ENCODE measurements at regions not wholly inside any gene's neighbourhood (a gene's known extent, or its start where the extent isn't known, plus 50 kb on each side); places are given as distances from the start of the nearest gene placed in this dataset.

DNA sequence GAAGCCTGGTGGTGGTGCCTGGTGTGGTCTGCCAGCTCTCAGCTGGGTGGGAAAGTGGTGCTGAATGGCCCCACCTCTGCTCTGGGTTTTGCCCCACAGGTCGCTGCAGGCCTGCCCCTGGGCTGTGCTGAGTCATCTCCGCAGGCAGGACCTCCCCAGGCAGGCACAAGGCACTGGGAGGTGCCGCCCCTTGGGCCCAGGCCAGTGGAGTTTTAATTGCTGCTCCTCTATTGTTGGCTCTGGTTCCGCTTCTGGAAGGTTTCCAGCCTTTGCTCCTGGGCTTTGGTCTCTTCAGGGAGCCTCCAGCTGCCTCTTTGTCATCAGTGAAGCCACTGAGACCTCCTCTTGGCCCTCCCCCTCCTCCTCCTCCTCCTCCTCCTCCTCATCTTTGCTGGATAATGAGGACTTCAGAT is 180.3 kb upstream of the GRB10 start:
- no peaks in the 10 kb centered on the region for H3K27me3 ChIP-seq (ENCODE audit: insufficient read depth, poor library complexity, severe bottlenecking)
- TF ChIP-seq REST (IDR thresholded peaks at IDR 0.05; ENCODE audit: insufficient replicate concordance, low read depth), result no peak
- no peak overlapping the region for H3K27ac ChIP-seq (replicated peaks)
- H3K4me3 ChIP-seq (replicated peaks; ENCODE audit: insufficient read depth, low read length), result no peak overlapping the region
- no peak for DNase-seq (ENCODE audit: low read depth in 1 of 2, low spot score in 1 of 2)

- Histone ChIP-seq H3K27me3 (ENCODE audit: insufficient read depth, poor library complexity, severe bottlenecking) (no peaks in the 10 kb centered on the region), H3K4me3 (replicated peaks; ENCODE audit: insufficient read depth, low read length) (no peak overlapping the region), H3K27ac (replicated peaks) (no peak overlapping the region)
- TF ChIP-seq REST (IDR thresholded peaks at IDR 0.05; ENCODE audit: insufficient replicate concordance, low read depth) (no peak), SPI1 (IDR thresholded peaks at IDR 0.05; ENCODE audit: borderline replicate concordance, low read depth) (no peak), GABPA (IDR thresholded peaks at IDR 0.05; ENCODE audit: low read depth) (no peak), POLR2AphosphoS5 (IDR thresholded peaks at IDR 0.05; ENCODE audit: low read depth) (no peak), CTCF (IDR thresholded peaks at IDR 0.05; ENCODE audit: insufficient read depth, low read length) (no peak)
- no peak for DNase-seq (ENCODE audit: low read depth in 1 of 2, low spot score in 1 of 2)
Measured at GRCh38 chr7:50962281-50962883, 179.7 kb upstream of the GRB10 start.

- DNase-seq (ENCODE audit: low read depth in 1 of 2, low spot score in 1 of 2), result no peak
- H3K27ac ChIP-seq (replicated peaks), result no peak overlapping the region
- TF ChIP-seq SPI1 (IDR thresholded peaks at IDR 0.05; ENCODE audit: borderline replicate concordance, low read depth) (no peak), GABPA (IDR thresholded peaks at IDR 0.05; ENCODE audit: low read depth) (no peak), REST (IDR thresholded peaks at IDR 0.05; ENCODE audit: insufficient replicate concordance, low read depth) (no peak), CTCF (IDR thresholded peaks at IDR 0.05; ENCODE audit: insufficient read depth, low read length) (no peak), POLR2AphosphoS5 (IDR thresholded peaks at IDR 0.05; ENCODE audit: low read depth) (no peak)
Measured at GRCh38 chr7:50960621-50961310, 178.1 kb upstream of the GRB10 start.

More at GRCh38 chr7:50960621-50961310, 178.1 kb upstream of the GRB10 start:
- H3K27me3 ChIP-seq (ENCODE audit: insufficient read depth, poor library complexity, severe bottlenecking), result no peaks in the 10 kb centered on the region
- H3K4me3 ChIP-seq (replicated peaks; ENCODE audit: insufficient read depth, low read length), result no peak overlapping the region
